Tibial nerve (tissue), 4 donors: ENCODE measurements at regions not wholly inside any gene's neighbourhood (a gene's known extent, or its start where the extent isn't known, plus 50 kb on each side); places are given as distances from the start of the nearest gene placed in this dataset.

Source experiments
- DNase-seq, 2 donors: peaks; one replicate each; pipeline ENCODE4 v3.0.0-alpha.2; 2019; ENCODE audit warnings: low spot score in 2 of 2
- H3K27ac ChIP-seq, 4 donors: fragments of 200-600 bp; sonication (generic) in 3 of 4; one replicate each; pipeline ENCODE4 v1.5.1; 2017 to 2019; ENCODE audit warnings: mild to moderate bottlenecking in 1 of 4
- H3K27me3 ChIP-seq, 2 donors: fragments of 200-600 bp; sonication (generic) in 1 of 2; one replicate each; pipeline versions ENCODE4 v1.5.1 to v1.6.0; 2017 to 2019
- H3K36me3 ChIP-seq, 3 donors: fragments of 200-600 bp; sonication (generic); one replicate each; pipeline ENCODE4 v1.5.1; 2018 to 2019
- H3K4me1 ChIP-seq, 4 donors: fragments of 200-600 bp; sonication (generic) in 3 of 4; one replicate each; pipeline ENCODE4 v1.5.1; 2017 to 2019
- H3K4me3 ChIP-seq, 4 donors: fragments of 200-600 bp; sonication (generic) in 3 of 4; one replicate each; pipeline ENCODE4 v1.5.1; 2017 to 2019; ENCODE audit warnings: mild to moderate bottlenecking in 1 of 4, moderate library complexity in 1 of 4
- H3K9me3 ChIP-seq, 4 donors: fragments of 200-600 bp; sonication (generic) in 3 of 4; one replicate each; pipeline ENCODE4 v1.5.1; 2017 to 2019
- EP300 ChIP-seq, 2 donors: sonication (generic); formaldehyde crosslinking; IDR thresholded peaks; one replicate each; pipeline ENCODE4 v1.6.1; 2017; ENCODE audit warnings: antibody characterized with exemption in 2 of 2, mild to moderate bottlenecking in 1 of 2
- POLR2A ChIP-seq, 2 donors: fragments of 450-650 bp; IDR thresholded peaks; one replicate each; pipeline ENCODE4 v1.6.1; 2017; ENCODE audit warnings: antibody characterized with exemption in 2 of 2, mild to moderate bottlenecking in 2 of 2, moderate library complexity in 2 of 2
- WGBS, 2 donors: methylation state at CpG; one replicate each; pipeline ENCODE4 v1.1.5; 2018; 5-methylcytosine and 5-hydroxymethylcytosine counted together
- TF ChIP-seq, protein P1 (sequence below), 5 experiments: fragments of 200-600 bp in 3 of 5; fragments of 450-650 bp in 2 of 5; sonication (generic) in 3 of 5; IDR thresholded peaks; one replicate each; pipeline ENCODE4 v1.5.1; 2016 to 2019; ENCODE audit warnings: antibody characterized with exemption in 5 of 5, mild to moderate bottlenecking in 3 of 5, moderate library complexity in 2 of 5

DNA sequence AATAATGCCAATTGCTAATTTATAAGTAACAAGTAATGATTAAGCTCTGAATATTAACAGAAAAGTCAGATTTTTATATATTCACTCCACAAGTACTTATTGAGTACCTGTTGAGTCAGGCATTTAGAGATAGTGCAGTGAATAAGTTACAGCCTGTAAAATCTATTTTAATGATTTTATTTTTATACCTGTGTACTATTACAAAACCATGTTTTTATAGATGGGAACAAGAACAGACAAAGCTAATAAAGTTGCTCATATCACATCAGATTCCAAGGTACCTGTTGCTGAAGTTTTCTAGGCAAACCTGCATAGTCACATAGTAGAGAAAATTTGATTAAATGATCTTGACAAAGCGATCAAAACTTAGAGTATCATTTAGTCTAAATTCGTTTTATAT is 623.7 kb downstream of the EFNA5 start:
- Histone ChIP-seq H3K4me1 (no peaks in the 10 kb centered on the region), H3K4me3 (no peak overlapping the region), H3K27me3 (no peaks in the 10 kb centered on the region), H3K27ac (no peak overlapping the region), H3K36me3 (no peaks in the 10 kb centered on the region), H3K9me3 (no peaks in the 10 kb centered on the region)
- no peak for TF ChIP-seq POLR2A (IDR thresholded peaks at IDR 0.05)
- TF ChIP-seq EP300 (IDR thresholded peaks at IDR 0.05), result no peak
- TF ChIP-seq, protein P1, sequence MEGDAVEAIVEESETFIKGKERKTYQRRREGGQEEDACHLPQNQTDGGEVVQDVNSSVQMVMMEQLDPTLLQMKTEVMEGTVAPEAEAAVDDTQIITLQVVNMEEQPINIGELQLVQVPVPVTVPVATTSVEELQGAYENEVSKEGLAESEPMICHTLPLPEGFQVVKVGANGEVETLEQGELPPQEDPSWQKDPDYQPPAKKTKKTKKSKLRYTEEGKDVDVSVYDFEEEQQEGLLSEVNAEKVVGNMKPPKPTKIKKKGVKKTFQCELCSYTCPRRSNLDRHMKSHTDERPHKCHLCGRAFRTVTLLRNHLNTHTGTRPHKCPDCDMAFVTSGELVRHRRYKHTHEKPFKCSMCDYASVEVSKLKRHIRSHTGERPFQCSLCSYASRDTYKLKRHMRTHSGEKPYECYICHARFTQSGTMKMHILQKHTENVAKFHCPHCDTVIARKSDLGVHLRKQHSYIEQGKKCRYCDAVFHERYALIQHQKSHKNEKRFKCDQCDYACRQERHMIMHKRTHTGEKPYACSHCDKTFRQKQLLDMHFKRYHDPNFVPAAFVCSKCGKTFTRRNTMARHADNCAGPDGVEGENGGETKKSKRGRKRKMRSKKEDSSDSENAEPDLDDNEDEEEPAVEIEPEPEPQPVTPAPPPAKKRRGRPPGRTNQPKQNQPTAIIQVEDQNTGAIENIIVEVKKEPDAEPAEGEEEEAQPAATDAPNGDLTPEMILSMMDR (IDR thresholded peaks at IDR 0.05), result no peak
- no peak for DNase-seq
- WGBS, 2 donors, result 82 to 83% methylated on average over 2 of the region's 2 CpGs

DNA sequence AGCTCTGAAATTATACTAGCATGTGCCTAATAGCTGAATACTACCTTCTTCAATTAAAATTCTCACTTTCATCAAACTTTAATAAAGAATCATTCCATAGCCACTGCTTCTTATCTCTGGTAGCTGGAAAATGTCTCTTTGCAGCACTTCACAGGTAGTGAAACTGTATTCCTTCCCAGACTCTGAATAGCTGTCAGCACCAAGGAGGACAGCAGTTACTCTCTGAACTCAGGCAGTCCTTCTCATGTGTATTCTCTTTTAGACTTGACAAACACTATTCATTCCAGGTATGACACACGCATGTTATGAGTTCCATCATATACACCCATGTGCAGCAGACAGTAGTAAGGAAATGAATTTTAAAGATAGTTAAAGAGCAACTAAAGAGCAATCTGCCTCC is 627.1 kb downstream of the EFNA5 start:
- Histone ChIP-seq H3K9me3 (no peaks in the 10 kb centered on the region), H3K36me3 (no peaks in the 10 kb centered on the region), H3K4me1 (no peaks in the 10 kb centered on the region), H3K27me3 (no peaks in the 10 kb centered on the region), H3K4me3 (no peak overlapping the region), H3K27ac (no peak overlapping the region)
- 93 to 100% methylated on average over 1 of the region's 1 CpG for WGBS, 2 donors
- TF ChIP-seq POLR2A (IDR thresholded peaks at IDR 0.05) (no peak), EP300 (IDR thresholded peaks at IDR 0.05) (no peak)
- TF ChIP-seq, protein P1 (IDR thresholded peaks at IDR 0.05), result no peak
- no peak for DNase-seq

DNA sequence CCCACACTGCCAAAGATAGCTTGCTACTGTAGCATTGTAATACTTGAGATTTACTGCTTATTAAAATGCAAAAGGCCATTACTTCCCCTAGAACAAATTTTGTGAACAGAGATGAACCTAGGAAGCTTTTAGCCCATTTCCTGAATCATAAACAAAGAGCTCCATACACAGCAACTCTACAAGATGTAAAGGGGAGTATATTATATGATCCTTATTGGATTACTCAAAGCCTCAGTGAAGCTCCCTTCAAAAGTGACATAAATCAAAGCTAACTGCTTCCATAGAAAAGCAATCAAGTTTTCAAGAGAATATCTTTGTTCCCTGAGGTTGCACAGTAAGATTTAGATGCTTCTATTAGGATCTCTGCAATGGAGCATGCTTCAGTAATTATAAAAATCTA is 629.8 kb downstream of the EFNA5 start:
- H3K36me3 ChIP-seq, result no peaks in the 10 kb centered on the region
- no peak overlapping the region for H3K27ac ChIP-seq
- no peak overlapping the region for H3K4me3 ChIP-seq
- DNase-seq, result no peak
- TF ChIP-seq POLR2A (IDR thresholded peaks at IDR 0.05) (no peak), EP300 (IDR thresholded peaks at IDR 0.05) (no peak)
- TF ChIP-seq, protein P1 (IDR thresholded peaks at IDR 0.05), result no peak
- H3K27me3 ChIP-seq, result no peaks in the 10 kb centered on the region
- no peaks in the 10 kb centered on the region for H3K4me1 ChIP-seq
- peaks cover 0 to 7% (median 0%) of the 10 kb centered on the region in 4 donors for H3K9me3 ChIP-seq

DNA sequence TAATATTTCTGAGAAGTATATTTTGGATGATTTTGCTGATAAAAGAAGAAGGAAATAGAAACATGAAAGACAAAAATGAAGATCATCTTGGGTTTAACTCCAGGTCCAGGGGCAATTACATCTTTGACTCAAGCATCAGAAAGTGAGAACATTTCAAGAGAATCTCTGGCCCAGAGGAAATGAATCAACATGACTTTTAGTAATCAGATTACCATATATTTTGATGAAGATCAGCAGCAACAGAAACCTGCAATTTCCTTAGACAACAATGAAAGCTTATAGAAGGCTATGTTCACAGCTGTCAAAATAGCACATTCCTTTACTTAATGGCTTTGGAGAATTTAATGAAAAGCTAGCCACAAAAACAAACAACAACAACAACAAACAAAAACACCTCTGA is 638.1 kb downstream of the EFNA5 start:
- no peak overlapping the region for H3K4me3 ChIP-seq
- no peak for DNase-seq
- no peak overlapping the region for H3K27ac ChIP-seq
- H3K36me3 ChIP-seq, result no peaks in the 10 kb centered on the region
- peaks cover 0 to 7% (median 0%) of the 10 kb centered on the region in 4 donors for H3K9me3 ChIP-seq
- H3K27me3 ChIP-seq, result no peaks in the 10 kb centered on the region
- no peak for TF ChIP-seq EP300 (IDR thresholded peaks at IDR 0.05)
- TF ChIP-seq POLR2A (IDR thresholded peaks at IDR 0.05), result no peak
- TF ChIP-seq, protein P1 (IDR thresholded peaks at IDR 0.05), result no peak
- H3K4me1 ChIP-seq, result no peaks in the 10 kb centered on the region

DNA sequence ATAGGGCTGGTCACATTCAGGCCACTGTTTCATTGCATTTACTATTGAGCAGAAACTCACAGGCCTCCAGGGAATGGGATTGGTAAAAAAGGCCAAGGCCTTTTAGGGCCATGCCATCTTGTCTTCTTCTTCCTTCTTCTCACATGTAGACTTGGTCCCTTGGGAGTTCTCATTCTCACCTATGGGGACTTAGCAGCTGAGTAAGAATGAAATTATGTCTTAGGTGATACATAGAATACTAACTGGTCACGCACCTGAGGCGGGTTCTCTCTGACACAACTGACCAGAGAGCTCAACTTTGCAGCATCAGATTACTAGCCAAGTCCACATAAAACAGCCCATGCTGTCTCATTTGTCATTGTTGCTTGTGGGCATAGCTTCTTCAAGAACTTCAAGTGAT is 641.8 kb downstream of the EFNA5 start:
- Histone ChIP-seq H3K9me3 (no peaks in the 10 kb centered on the region), H3K36me3 (no peaks in the 10 kb centered on the region), H3K4me3 (no peak overlapping the region), H3K4me1 (no peaks in the 10 kb centered on the region), H3K27ac (no peak overlapping the region), H3K27me3 (no peaks in the 10 kb centered on the region)
- no peak for DNase-seq
- 90 to 96% methylated on average over 2 of the region's 2 CpGs for WGBS, 2 donors
- TF ChIP-seq EP300 (IDR thresholded peaks at IDR 0.05) (no peak), POLR2A (IDR thresholded peaks at IDR 0.05) (no peak)
- TF ChIP-seq, protein P1 (IDR thresholded peaks at IDR 0.05), result no peak
